Endothelial cell of umbilical vein (primary cell): ENCODE measurements at regions not wholly inside any gene's neighbourhood (a gene's known extent, or its start where the extent isn't known, plus 50 kb on each side); places are given as distances from the start of the nearest gene placed in this dataset.

ENCODE experiments used
- BruUV-seq: library from RNA; stranded (reverse); fragments of 400-500 nt; replicated peaks from 2 replicates; lab custom pipeline; 2021; lab: Mats Ljungman, UMichigan
- CTCF ChIA-PET: fragments of 300-600, 350-600 bp; sonication (Branson Sonifier 250); formaldehyde crosslinking; loops from one replicate; lab custom pipeline; 2021; ENCODE audit warnings: antibody characterized with exemption, inconsistent platforms; lab: Charles Lee
- POLR2A ChIA-PET: fragments of 300-600, 350-600 bp; sonication (Branson Sonifier 250); formaldehyde crosslinking; loops from one replicate; lab custom pipeline; 2021; ENCODE audit warnings: antibody characterized with exemption, inconsistent platforms; lab: Charles Lee
- DNase-seq: peaks from one replicate; pipeline ENCODE4 v3.0.0-alpha.2; 2011; ENCODE audit warnings: low read depth, low spot score
- FAIRE-seq: peaks from 2 replicates; lab custom pipeline; 2011; peaks lifted over from hg19 to GRCh38; lab: Jason Lieb, UNC
- H2AFZ ChIP-seq: 2 replicates; pipeline ENCODE4 v1.6.0; 2012; ENCODE audit warnings: low read depth, low read length, control low read depth, inconsistent platforms
- H3K27ac ChIP-seq: 2 replicates; pipeline ENCODE4 v1.5.1; 2011; ENCODE audit warnings: low read depth, mild to moderate bottlenecking, control low read depth, low read length, moderate library complexity; ENCODE audit not compliant: insufficient read depth
- H3K27me3 ChIP-seq, 2 experiments: 2 replicates each; pipeline versions ENCODE4 v1.6.0 to v1.6.1; 2011; ENCODE audit warnings: low read length in 2 of 2, mixed read lengths in 1 of 2; ENCODE audit not compliant: control insufficient read depth in 2 of 2, insufficient read depth in 2 of 2
- H3K36me3 ChIP-seq, 2 experiments: 2 replicates in 1 of 2; 3 replicates in 1 of 2; pipeline ENCODE4 v1.5.1; 2011; ENCODE audit warnings: low read length in 2 of 2, mild to moderate bottlenecking in 1 of 2, moderate library complexity in 1 of 2; ENCODE audit not compliant: control insufficient read depth in 2 of 2, insufficient read depth in 2 of 2; ENCODE audit errors: extremely low read depth in 1 of 2
- H3K4me1 ChIP-seq: 3 replicates; pipeline ENCODE4 v1.5.1; 2011; ENCODE audit warnings: mild to moderate bottlenecking, low read length; ENCODE audit not compliant: control insufficient read depth, insufficient read depth; ENCODE audit errors: extremely low read depth
- H3K4me2 ChIP-seq: 2 replicates; pipeline ENCODE4 v1.6.1; 2011; ENCODE audit warnings: low read length, control low read depth, mixed read lengths; ENCODE audit not compliant: insufficient read depth
- H3K4me3 ChIP-seq, 3 experiments: fragments of 200-600 bp in 1 of 3; sonication (generic), shearing (Covaris generic) in 1 of 3; replicated peaks in 1 of 3; 2 replicates each; pipeline ENCODE4 v1.5.1; 2011 to 2016; ENCODE audit warnings: control low read depth in 3 of 3, low read length in 3 of 3, mild to moderate bottlenecking in 2 of 3, inconsistent platforms in 1 of 3, low read depth in 1 of 3, moderate library complexity in 1 of 3; ENCODE audit not compliant: insufficient read depth in 1 of 3
- H3K79me2 ChIP-seq: 2 replicates; pipeline ENCODE4 v1.6.0; 2012; ENCODE audit warnings: low read length, inconsistent platforms; ENCODE audit not compliant: control insufficient read depth, insufficient read depth
- H3K9ac ChIP-seq: replicated peaks from 2 replicates; pipeline ENCODE3; 2011; ENCODE audit warnings: low read length, control low read depth; ENCODE audit not compliant: insufficient read depth; ENCODE audit errors: extremely low read depth
- H3K9me1 ChIP-seq: replicated peaks from 3 replicates; pipeline ENCODE4 v1.6.0; 2011; ENCODE audit warnings: mild to moderate bottlenecking, low read length; ENCODE audit not compliant: control insufficient read depth, insufficient read depth; ENCODE audit errors: extremely low read depth
- H3K9me3 ChIP-seq: replicated peaks from 2 replicates; pipeline ENCODE4 v1.5.1; 2012; ENCODE audit warnings: low read length, inconsistent platforms; ENCODE audit not compliant: control insufficient read depth, insufficient read depth
- H4K20me1 ChIP-seq: replicated peaks from 2 replicates; pipeline ENCODE3; 2011; ENCODE audit warnings: mild to moderate bottlenecking, low read length; ENCODE audit not compliant: control insufficient read depth, insufficient read depth; ENCODE audit errors: extremely low read depth
- EZH2 ChIP-seq: IDR thresholded peaks from 2 replicates; pipeline ENCODE4 v1.6.1; 2012; ENCODE audit warnings: borderline replicate concordance, low read depth, mild to moderate bottlenecking, moderate library complexity, low read length, inconsistent platforms; ENCODE audit not compliant: severe bottlenecking
- FOS ChIP-seq: IDR thresholded peaks from 2 replicates; pipeline ENCODE4 v1.6.1; 2011; ENCODE audit warnings: mild to moderate bottlenecking, low read length, moderate library complexity, borderline replicate concordance; ENCODE audit not compliant: insufficient read depth
- GATA2 ChIP-seq: IDR thresholded peaks from 2 replicates; pipeline ENCODE4 v1.7.0; 2011; ENCODE audit warnings: low read depth, mild to moderate bottlenecking, moderate library complexity, mixed read lengths, low read length; ENCODE audit not compliant: insufficient read length, insufficient read depth
- JUN ChIP-seq: IDR thresholded peaks from 2 replicates; pipeline ENCODE4 v1.6.1; 2011; ENCODE audit warnings: borderline replicate concordance, low read depth; ENCODE audit not compliant: insufficient read length, insufficient read depth
- MYC ChIP-seq: IDR thresholded peaks from one replicate; pipeline ENCODE4 v1.6.1; 2011; ENCODE audit warnings: mild to moderate bottlenecking, low read depth, low read length
- POLR2A ChIP-seq: IDR thresholded peaks from 2 replicates; pipeline ENCODE4 v1.6.1; 2012; ENCODE audit warnings: low read depth, mild to moderate bottlenecking, control low read depth, low read length
- POLR2AphosphoS5 ChIP-seq: IDR thresholded peaks from 2 replicates; pipeline ENCODE4 v1.6.1; 2012; ENCODE audit warnings: low read depth, mild to moderate bottlenecking, control low read depth, low read length, moderate library complexity; ENCODE audit not compliant: insufficient read depth
- dilution Hi-C: fragments of 300-500 bp; cut with MboI; formaldehyde crosslinking; loops from one replicate; pipeline ENCODE4 v1.15.0; 2019; ENCODE audit warnings: low sequenced_read_pairs; ENCODE audit not compliant: extremely low pct_ligation_motif_present
- intact Hi-C: fragments of 100-400 bp; cut with micrococcal nuclease; formaldehyde crosslinking; loops from one replicate; pipeline ENCODE4 v1.10.0; 2022
- TF ChIP-seq, protein P1 (sequence below): IDR thresholded peaks from 2 replicates; pipeline ENCODE4 v1.6.1; 2011; ENCODE audit not compliant: insufficient read depth, insufficient read length
- TF ChIP-seq, protein P2 (sequence below), 2 donors: IDR thresholded peaks; 1 replicate in 1 of 2; 2 replicates in 1 of 2; pipeline ENCODE4 v1.5.1; 2011; ENCODE audit warnings: low read length in 2 of 2, mild to moderate bottlenecking in 2 of 2, moderate library complexity in 2 of 2, control low read depth in 1 of 2, inconsistent platforms in 1 of 2, low read depth in 1 of 2; ENCODE audit not compliant: insufficient read depth in 1 of 2; ENCODE audit errors: extremely low read depth in 1 of 2

DNA sequence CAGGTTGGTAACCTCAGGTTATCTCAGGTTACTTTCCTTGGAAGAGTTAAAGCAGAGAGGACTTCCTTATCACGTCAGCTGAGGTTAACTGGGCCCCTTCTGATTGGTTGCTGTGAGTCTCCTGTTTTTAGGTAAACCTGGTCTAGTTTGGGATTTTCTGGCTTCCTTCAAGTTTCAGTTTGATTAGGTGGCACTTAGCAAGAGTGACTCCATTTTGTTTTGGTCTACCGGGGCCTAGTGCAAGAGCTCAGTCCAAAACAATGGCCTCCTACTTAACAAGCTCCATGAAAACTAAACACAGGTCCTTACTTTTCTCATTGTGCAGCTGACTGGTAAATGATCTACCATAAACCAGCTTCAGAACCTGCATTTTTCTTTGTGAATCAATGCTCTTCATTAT is 67.2 kb upstream of the GOLM1 start:
- no peak overlapping the region for H3K27ac ChIP-seq
- FAIRE-seq = no peak
- dilution Hi-C loops (no loop called here), intact Hi-C loops (no loop called here)
- CTCF ChIA-PET = interaction anchor here (1.3 kb wide), 1 partner anchor 35 kb away, joined by 4 read pairs; no protein-coding TSS in a partner anchor
- no peak for TF ChIP-seq POLR2A
- no peak for TF ChIP-seq FOS
- H3K36me3 ChIP-seq = no peaks in the 10 kb centered on the region
- no peak overlapping the region for H3K4me2 ChIP-seq
- no peaks in the 10 kb centered on the region for H3K27me3 ChIP-seq
- H3K9me3 ChIP-seq = no peaks in the 10 kb centered on the region
- DNase-seq = no peak
- no peak overlapping the region for H3K4me3 ChIP-seq
- no peaks in the 10 kb centered on the region for H3K9me1 ChIP-seq
- no peak overlapping the region for H3K9ac ChIP-seq
- H2AFZ ChIP-seq = no peak overlapping the region
- no TSS peak for BruUV-seq
- no peaks in the 10 kb centered on the region for H4K20me1 ChIP-seq
- H3K4me1 ChIP-seq = no peaks in the 10 kb centered on the region
- H3K79me2 ChIP-seq = no peaks in the 10 kb centered on the region
- POLR2A ChIA-PET = no interaction called here

DNA sequence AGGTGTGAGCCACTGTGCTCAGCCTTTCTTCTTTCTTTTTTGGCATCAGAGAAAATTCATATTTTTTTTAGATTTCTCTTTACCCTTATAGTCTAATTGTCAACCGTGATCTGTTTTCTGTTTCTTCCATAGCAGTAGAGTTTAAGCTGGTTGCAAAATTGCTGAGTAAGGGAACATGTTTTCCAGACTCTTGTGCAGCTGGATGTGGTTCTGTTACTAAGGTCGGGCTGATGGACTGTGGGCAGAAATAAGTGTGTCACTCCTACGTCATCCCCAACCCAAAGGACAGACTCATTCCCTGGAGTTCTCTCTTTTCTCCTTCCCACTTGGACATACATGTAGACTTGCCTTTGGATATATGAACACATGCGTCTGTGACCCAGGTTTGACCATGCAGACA is 64.1 kb upstream of the GOLM1 start:
- no peak for DNase-seq
- ChIA-PET POLR2A (no interaction called here), CTCF (no interaction called here)
- Histone ChIP-seq H3K4me2 (no peak overlapping the region), H3K27me3 (no peaks in the 10 kb centered on the region), H2AFZ (no peak overlapping the region), H3K9ac (no peak overlapping the region), H3K36me3 (no peaks in the 10 kb centered on the region), H3K27ac (no peak overlapping the region), H3K4me3 (no peak overlapping the region), H3K9me1 (no peaks in the 10 kb centered on the region), H3K4me1 (no peaks in the 10 kb centered on the region), H3K9me3 (no peaks in the 10 kb centered on the region), H4K20me1 (no peaks in the 10 kb centered on the region), H3K79me2 (no peaks in the 10 kb centered on the region)
- intact Hi-C loops = no loop called here
- TF ChIP-seq EZH2 (no peak), FOS (no peak), JUN (no peak), GATA2 (no peak), MYC (no peak), POLR2A (no peak), POLR2AphosphoS5 (no peak)
- TF ChIP-seq, protein P1, sequence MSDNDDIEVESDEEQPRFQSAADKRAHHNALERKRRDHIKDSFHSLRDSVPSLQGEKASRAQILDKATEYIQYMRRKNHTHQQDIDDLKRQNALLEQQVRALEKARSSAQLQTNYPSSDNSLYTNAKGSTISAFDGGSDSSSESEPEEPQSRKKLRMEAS = no peak
- TF ChIP-seq, protein P2, sequence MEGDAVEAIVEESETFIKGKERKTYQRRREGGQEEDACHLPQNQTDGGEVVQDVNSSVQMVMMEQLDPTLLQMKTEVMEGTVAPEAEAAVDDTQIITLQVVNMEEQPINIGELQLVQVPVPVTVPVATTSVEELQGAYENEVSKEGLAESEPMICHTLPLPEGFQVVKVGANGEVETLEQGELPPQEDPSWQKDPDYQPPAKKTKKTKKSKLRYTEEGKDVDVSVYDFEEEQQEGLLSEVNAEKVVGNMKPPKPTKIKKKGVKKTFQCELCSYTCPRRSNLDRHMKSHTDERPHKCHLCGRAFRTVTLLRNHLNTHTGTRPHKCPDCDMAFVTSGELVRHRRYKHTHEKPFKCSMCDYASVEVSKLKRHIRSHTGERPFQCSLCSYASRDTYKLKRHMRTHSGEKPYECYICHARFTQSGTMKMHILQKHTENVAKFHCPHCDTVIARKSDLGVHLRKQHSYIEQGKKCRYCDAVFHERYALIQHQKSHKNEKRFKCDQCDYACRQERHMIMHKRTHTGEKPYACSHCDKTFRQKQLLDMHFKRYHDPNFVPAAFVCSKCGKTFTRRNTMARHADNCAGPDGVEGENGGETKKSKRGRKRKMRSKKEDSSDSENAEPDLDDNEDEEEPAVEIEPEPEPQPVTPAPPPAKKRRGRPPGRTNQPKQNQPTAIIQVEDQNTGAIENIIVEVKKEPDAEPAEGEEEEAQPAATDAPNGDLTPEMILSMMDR (IDR thresholded peaks at IDR 0.05; ENCODE audit: extremely low read depth in 1 of 2, insufficient read depth in 1 of 2, low read depth in 1 of 2, low read length in 2 of 2) = no peak
- dilution Hi-C loops = no loop called here
- BruUV-seq = no TSS peak
- no peak for FAIRE-seq
